OCI-LY1 (cell line): ENCODE measurements at regions not wholly inside any gene's neighbourhood (a gene's known extent, or its start where the extent isn't known, plus 50 kb on each side); places are given as distances from the start of the nearest gene placed in this dataset.

Experiments used
- H2AFZ ChIP-seq: fragments of 200-600 bp; sonication (generic), shearing (Covaris generic); 2 replicates; pipeline ENCODE4 v1.6.0; 2014; ENCODE audit warnings: antibody characterized with exemption, mild to moderate bottlenecking, low read length
- H3F3A ChIP-seq: fragments of 200-600 bp; sonication (generic), shearing (Covaris generic); 2 replicates; pipeline ENCODE4 v1.6.0; 2014; ENCODE audit warnings: mild to moderate bottlenecking, antibody characterized with exemption, low read length, moderate library complexity; ENCODE audit not compliant: insufficient read depth
- H3K27ac ChIP-seq: fragments of 200-600 bp; sonication (generic); 2 replicates; pipeline ENCODE4 v1.5.1; 2014; ENCODE audit warnings: low read length, mixed run types, mild to moderate bottlenecking, low read depth; ENCODE audit not compliant: poor library complexity, severe bottlenecking
- H3K27me3 ChIP-seq: fragments of 200-600 bp; sonication (generic); 2 replicates; pipeline ENCODE4 v1.6.0; 2014; ENCODE audit warnings: antibody characterized with exemption, mild to moderate bottlenecking, low read length, moderate library complexity; ENCODE audit not compliant: insufficient read depth
- H3K36me3 ChIP-seq: fragments of 200-600 bp; sonication (generic); 2 replicates; pipeline ENCODE4 v1.6.1; 2014; ENCODE audit warnings: mild to moderate bottlenecking, antibody characterized with exemption, low read length, moderate library complexity, mixed read lengths; ENCODE audit not compliant: insufficient read depth
- H3K4me1 ChIP-seq: fragments of 200-600 bp; sonication (generic); 2 replicates; pipeline ENCODE4 v1.5.1; 2014; ENCODE audit warnings: mild to moderate bottlenecking, low read length, moderate library complexity; ENCODE audit not compliant: insufficient read depth, severe bottlenecking
- H3K4me2 ChIP-seq: fragments of 200-600 bp; sonication (generic), shearing (Covaris generic); 2 replicates; pipeline ENCODE4 v1.6.1; 2014; ENCODE audit warnings: low read length
- H3K4me3 ChIP-seq: fragments of 200-600 bp; sonication (generic); 2 replicates; pipeline ENCODE4 v1.5.1; 2014; ENCODE audit warnings: low read length, low read depth, mild to moderate bottlenecking, mixed read lengths; ENCODE audit not compliant: poor library complexity, severe bottlenecking
- H3K79me2 ChIP-seq: fragments of 200-600 bp; shearing (Covaris generic); 2 replicates; pipeline ENCODE4 v1.6.1; 2016; ENCODE audit warnings: mixed run types, low read length, mixed read lengths; ENCODE audit not compliant: insufficient read depth
- H3K9ac ChIP-seq: fragments of 200-600 bp; sonication (generic), shearing (Covaris generic); 2 replicates; pipeline ENCODE4 v1.6.1; 2014; ENCODE audit warnings: mild to moderate bottlenecking, low read length, mixed read lengths
- H3K9me2 ChIP-seq: fragments of 200-600 bp; sonication (generic), shearing (Covaris generic); 2 replicates; pipeline ENCODE4 v1.6.1; 2014; ENCODE audit warnings: low read depth, mild to moderate bottlenecking, low read length, mixed read lengths
- H3K9me3 ChIP-seq: fragments of 200-600 bp; shearing (Covaris generic); 2 replicates; pipeline ENCODE4 v1.6.1; 2014; ENCODE audit warnings: low read length, mixed read lengths
- H4K20me1 ChIP-seq: fragments of 200-600 bp; sonication (generic), shearing (Covaris generic); 2 replicates; pipeline ENCODE4 v1.6.0; 2016; ENCODE audit warnings: mild to moderate bottlenecking, low read length; ENCODE audit not compliant: insufficient read depth
- EZH2 ChIP-seq: fragments of 200-600 bp; sonication (generic), shearing (Covaris generic); IDR thresholded peaks from 2 replicates; pipeline ENCODE4 v1.8.0; 2017; ENCODE audit warnings: borderline replicate concordance, mixed run types, mild to moderate bottlenecking, antibody characterized with exemption, low read length, moderate library complexity, mixed read lengths
- TF ChIP-seq, protein P1 (sequence below): fragments of 200-600 bp; sonication (generic), shearing (Covaris generic); IDR thresholded peaks from 2 replicates; pipeline ENCODE4 v1.5.1; 2017; ENCODE audit warnings: mild to moderate bottlenecking, antibody characterized with exemption, low read length, moderate library complexity, mixed read lengths

DNA sequence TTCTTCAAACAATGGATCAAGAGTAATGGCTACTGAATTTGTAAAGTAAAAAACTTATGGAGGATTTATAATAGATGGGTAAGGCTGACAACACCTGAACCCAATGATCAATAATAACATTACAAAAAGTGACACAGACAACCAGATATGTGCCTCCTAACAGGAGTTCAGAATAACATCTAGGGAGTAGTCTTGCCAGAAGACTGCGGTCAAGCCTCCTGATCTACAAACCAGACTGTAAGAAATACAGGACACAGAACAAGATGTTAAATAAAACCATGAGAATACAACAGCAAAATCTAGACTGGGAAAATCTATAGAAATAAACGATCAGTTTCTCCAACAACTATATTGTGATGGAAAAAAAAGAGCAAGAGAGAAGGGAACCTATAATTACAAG is 262.6 kb upstream of the TMTC1 start:
- no peak overlapping the region for H3K4me2 ChIP-seq
- H3K79me2 ChIP-seq = no peaks in the 10 kb centered on the region
- H3K27me3 ChIP-seq = no peaks in the 10 kb centered on the region
- no peaks in the 10 kb centered on the region for H3K9me3 ChIP-seq
- H2AFZ ChIP-seq = no peak overlapping the region
- no peaks in the 10 kb centered on the region for H4K20me1 ChIP-seq
- H3K27ac ChIP-seq = no peak overlapping the region
- no peak overlapping the region for H3K9ac ChIP-seq
- no peaks in the 10 kb centered on the region for H3K4me1 ChIP-seq
- TF ChIP-seq EZH2 = no peak
- TF ChIP-seq, protein P1, sequence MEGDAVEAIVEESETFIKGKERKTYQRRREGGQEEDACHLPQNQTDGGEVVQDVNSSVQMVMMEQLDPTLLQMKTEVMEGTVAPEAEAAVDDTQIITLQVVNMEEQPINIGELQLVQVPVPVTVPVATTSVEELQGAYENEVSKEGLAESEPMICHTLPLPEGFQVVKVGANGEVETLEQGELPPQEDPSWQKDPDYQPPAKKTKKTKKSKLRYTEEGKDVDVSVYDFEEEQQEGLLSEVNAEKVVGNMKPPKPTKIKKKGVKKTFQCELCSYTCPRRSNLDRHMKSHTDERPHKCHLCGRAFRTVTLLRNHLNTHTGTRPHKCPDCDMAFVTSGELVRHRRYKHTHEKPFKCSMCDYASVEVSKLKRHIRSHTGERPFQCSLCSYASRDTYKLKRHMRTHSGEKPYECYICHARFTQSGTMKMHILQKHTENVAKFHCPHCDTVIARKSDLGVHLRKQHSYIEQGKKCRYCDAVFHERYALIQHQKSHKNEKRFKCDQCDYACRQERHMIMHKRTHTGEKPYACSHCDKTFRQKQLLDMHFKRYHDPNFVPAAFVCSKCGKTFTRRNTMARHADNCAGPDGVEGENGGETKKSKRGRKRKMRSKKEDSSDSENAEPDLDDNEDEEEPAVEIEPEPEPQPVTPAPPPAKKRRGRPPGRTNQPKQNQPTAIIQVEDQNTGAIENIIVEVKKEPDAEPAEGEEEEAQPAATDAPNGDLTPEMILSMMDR = no peak
- no peak overlapping the region for H3K4me3 ChIP-seq
- H3K9me2 ChIP-seq = no peaks in the 10 kb centered on the region
- H3F3A ChIP-seq = no peaks in the 10 kb centered on the region
- no peaks in the 10 kb centered on the region for H3K36me3 ChIP-seq

DNA sequence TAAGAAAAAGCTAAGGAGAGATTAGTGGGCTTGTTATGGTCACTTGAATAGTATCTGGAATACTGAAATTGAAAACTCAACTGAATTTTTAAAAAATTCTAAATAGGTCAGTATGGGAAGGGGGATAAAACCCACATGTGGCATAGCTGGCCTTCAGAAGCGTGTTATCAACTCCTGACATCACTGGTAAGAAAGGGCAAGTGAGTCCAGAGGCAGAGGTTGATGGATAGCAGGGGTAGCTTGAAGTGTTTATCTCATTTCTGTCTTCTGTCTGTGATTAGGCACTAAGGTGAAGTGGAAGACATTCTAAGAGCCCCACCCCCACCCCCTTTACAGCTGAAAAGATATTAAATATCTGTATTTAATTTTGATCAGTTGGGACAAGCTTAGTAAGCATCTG is 261.4 kb upstream of the TMTC1 start:
- no peak overlapping the region for H2AFZ ChIP-seq
- no peak overlapping the region for H3K27ac ChIP-seq
- no peaks in the 10 kb centered on the region for H3K27me3 ChIP-seq
- H3K9ac ChIP-seq = no peak overlapping the region
- H3K4me1 ChIP-seq = no peaks in the 10 kb centered on the region
- H3K9me3 ChIP-seq = no peaks in the 10 kb centered on the region
- H3K4me2 ChIP-seq = no peak overlapping the region
- no peak overlapping the region for H3K4me3 ChIP-seq
- TF ChIP-seq, protein P1 = no peak
- no peak for TF ChIP-seq EZH2
- H3K79me2 ChIP-seq = no peaks in the 10 kb centered on the region
- H3K36me3 ChIP-seq = no peaks in the 10 kb centered on the region
- no peaks in the 10 kb centered on the region for H3K9me2 ChIP-seq
- no peaks in the 10 kb centered on the region for H4K20me1 ChIP-seq
- H3F3A ChIP-seq = no peaks in the 10 kb centered on the region

DNA sequence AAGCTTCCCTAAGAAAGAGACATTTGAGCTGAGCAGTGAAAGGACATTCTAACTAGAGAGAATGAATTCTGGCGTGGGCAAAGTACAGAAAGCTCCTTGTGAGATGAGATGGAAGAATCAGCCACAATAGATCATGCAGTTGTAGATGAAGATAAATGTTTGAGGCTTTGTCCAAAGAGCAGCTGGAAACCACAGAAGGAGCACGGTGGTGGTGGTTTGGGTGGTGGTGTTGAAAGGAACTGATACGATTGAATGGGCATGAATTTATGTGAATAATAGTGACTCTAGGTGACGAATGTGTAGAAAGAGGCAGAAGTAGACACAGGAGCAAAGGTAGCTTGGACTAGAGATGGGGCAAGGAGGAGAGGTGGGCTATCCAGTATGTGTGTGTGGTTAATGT is 260.5 kb upstream of the TMTC1 start:
- Histone ChIP-seq H3K36me3 (no peaks in the 10 kb centered on the region), H2AFZ (no peak overlapping the region), H3K9ac (no peak overlapping the region), H3K4me2 (no peak overlapping the region), H3F3A (no peaks in the 10 kb centered on the region), H3K9me3 (no peaks in the 10 kb centered on the region), H4K20me1 (no peaks in the 10 kb centered on the region), H3K9me2 (no peaks in the 10 kb centered on the region), H3K79me2 (no peaks in the 10 kb centered on the region), H3K4me3 (no peak overlapping the region), H3K27me3 (no peaks in the 10 kb centered on the region), H3K4me1 (no peaks in the 10 kb centered on the region), H3K27ac (no peak overlapping the region)
- no peak for TF ChIP-seq EZH2
- TF ChIP-seq, protein P1 = no peak
